Hepatocyte (in vitro differentiated cells): ENCODE measurements at regions not wholly inside any gene's neighbourhood (a gene's known extent, or its start where the extent isn't known, plus 50 kb on each side); places are given as distances from the start of the nearest gene placed in this dataset.
"Not testable (repeated sequence)": the region's sequence is repeated elsewhere in the genome, so short reads cannot be mapped to it uniquely, and the experiment has no call there.

Experiments used
- DNase-seq: peaks from one replicate; pipeline ENCODE4 v3.0.0-alpha.2; 2016; ENCODE audit warnings: low spot score
- H2AFZ ChIP-seq: fragments of 200-600 bp; sonication (generic); 2 replicates; pipeline ENCODE4 v1.6.0; 2016; ENCODE audit warnings: antibody characterized with exemption, mild to moderate bottlenecking
- H3K27ac ChIP-seq: fragments of 200-600 bp; sonication (generic); 2 replicates; pipeline ENCODE4 v1.5.1; 2016; ENCODE audit warnings: mild to moderate bottlenecking
- H3K27me3 ChIP-seq: fragments of 200-600 bp; sonication (generic); 2 replicates; pipeline ENCODE4 v1.6.1; 2016
- H3K36me3 ChIP-seq: fragments of 200-600 bp; sonication (generic); replicated peaks from 2 replicates; pipeline ENCODE4 v1.5.1; 2016; ENCODE audit warnings: low read depth; ENCODE audit not compliant: insufficient read depth
- H3K4me1 ChIP-seq: fragments of 200-600 bp; sonication (generic); 2 replicates; pipeline ENCODE4 v1.5.1; 2016; ENCODE audit warnings: mild to moderate bottlenecking, moderate library complexity; ENCODE audit not compliant: insufficient read depth
- H3K4me2 ChIP-seq: fragments of 200-600 bp; sonication (generic); 2 replicates; pipeline ENCODE4 v1.6.0; 2016
- H3K4me3 ChIP-seq: fragments of 200-600 bp; sonication (generic); 2 replicates; pipeline ENCODE4 v1.5.1; 2016; ENCODE audit warnings: mild to moderate bottlenecking
- H3K79me2 ChIP-seq: fragments of 200-600 bp; sonication (generic); 2 replicates; pipeline ENCODE4 v1.6.0; 2017; ENCODE audit warnings: mild to moderate bottlenecking
- H3K9me2 ChIP-seq: fragments of 200-600 bp; sonication (generic); replicated peaks from 2 replicates; pipeline ENCODE4 v1.6.0; 2017; ENCODE audit warnings: mild to moderate bottlenecking; ENCODE audit not compliant: insufficient read depth
- H3K9me3 ChIP-seq: fragments of 200-600 bp; sonication (generic); 2 replicates; pipeline ENCODE4 v1.5.1; 2016; ENCODE audit warnings: low read depth, mild to moderate bottlenecking
- H4K20me1 ChIP-seq: fragments of 200-600 bp; sonication (generic); 2 replicates; pipeline ENCODE4 v1.6.0; 2016; ENCODE audit warnings: mild to moderate bottlenecking; ENCODE audit not compliant: insufficient read depth, poor library complexity, severe bottlenecking
- EZH2 ChIP-seq: fragments of 200-600 bp; sonication (generic); IDR thresholded peaks from 2 replicates; pipeline ENCODE4 v1.6.1; 2016; ENCODE audit warnings: antibody characterized with exemption, mild to moderate bottlenecking, borderline replicate concordance
- EZH2phosphoT487 ChIP-seq: fragments of 200-600 bp; sonication (generic); IDR thresholded peaks from one replicate; pipeline ENCODE4 v1.6.1; 2018; ENCODE audit warnings: antibody characterized with exemption, mild to moderate bottlenecking, low read depth, moderate library complexity; ENCODE audit not compliant: unreplicated experiment, severe bottlenecking
- whole genome bisulfite sequencing: methylation state at CpG from one replicate; pipeline ENCODE4 v1.1.6; 2016; ENCODE audit warnings: low lambda C conversion rate; ENCODE audit errors: missing lambda C conversion rate; 5-methylcytosine and 5-hydroxymethylcytosine counted together
- TF ChIP-seq, protein P1 (sequence below): fragments of 200-600 bp; sonication (generic); IDR thresholded peaks from 2 replicates; pipeline ENCODE4 v1.5.1; 2016; ENCODE audit warnings: antibody characterized with exemption, mild to moderate bottlenecking; ENCODE audit not compliant: poor library complexity

DNA sequence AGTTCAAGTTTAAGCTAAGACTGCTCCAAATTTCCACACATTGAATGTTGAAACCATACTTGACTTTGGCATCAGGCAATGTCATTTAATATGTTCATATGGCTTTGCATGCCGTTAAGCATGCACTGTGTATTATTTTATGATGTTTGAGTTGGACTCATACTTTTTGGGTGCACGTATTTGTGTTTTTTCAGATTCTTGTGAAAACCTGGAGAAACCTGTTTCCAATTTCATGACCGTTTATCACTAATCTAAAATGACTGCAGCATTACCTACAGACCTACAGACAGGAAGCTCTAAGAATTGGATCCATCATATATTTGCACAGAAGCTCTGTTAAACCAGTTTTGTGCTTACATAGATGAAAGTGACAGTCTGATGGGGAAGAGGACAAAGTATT, 1093.0 kb upstream of the INTU start:
- H3K4me2 ChIP-seq: no peak overlapping the region
- H3K9me2 ChIP-seq: no peaks in the 10 kb centered on the region
- H3K36me3 ChIP-seq: no peaks in the 10 kb centered on the region
- DNase-seq: no peak
- H4K20me1 ChIP-seq: no peaks in the 10 kb centered on the region
- TF ChIP-seq EZH2phosphoT487: no peak
- no peaks in the 10 kb centered on the region for H3K4me1 ChIP-seq
- H3K4me3 ChIP-seq: no peak overlapping the region
- H3K9me3 ChIP-seq: no peaks in the 10 kb centered on the region
- no peak overlapping the region for H2AFZ ChIP-seq
- WGBS: 56% methylated on average over 3 of the region's 3 CpGs
- no peak overlapping the region for H3K27ac ChIP-seq
- H3K79me2 ChIP-seq: no peaks in the 10 kb centered on the region
- no peaks in the 10 kb centered on the region for H3K27me3 ChIP-seq

DNA sequence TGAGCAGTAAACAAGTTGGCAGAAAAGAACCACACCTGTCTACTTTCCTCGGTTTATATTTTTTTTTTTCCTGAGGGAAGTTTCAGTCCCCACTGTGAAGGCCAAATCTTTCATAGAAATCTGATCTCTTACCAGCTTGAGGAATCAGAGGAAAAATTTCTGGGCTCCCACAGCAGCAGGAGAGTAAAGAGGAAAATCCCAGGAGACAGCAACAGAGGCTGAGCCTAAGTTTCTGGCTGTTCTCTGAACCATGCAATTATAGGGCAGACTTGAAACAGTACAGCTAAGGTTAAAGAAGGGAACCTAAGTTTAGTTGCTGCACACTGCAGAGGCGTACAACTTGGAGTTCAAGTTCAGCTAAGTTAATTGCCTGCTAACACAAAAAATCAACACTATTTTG, 1090.9 kb upstream of the INTU start:
- TF ChIP-seq, protein P1, sequence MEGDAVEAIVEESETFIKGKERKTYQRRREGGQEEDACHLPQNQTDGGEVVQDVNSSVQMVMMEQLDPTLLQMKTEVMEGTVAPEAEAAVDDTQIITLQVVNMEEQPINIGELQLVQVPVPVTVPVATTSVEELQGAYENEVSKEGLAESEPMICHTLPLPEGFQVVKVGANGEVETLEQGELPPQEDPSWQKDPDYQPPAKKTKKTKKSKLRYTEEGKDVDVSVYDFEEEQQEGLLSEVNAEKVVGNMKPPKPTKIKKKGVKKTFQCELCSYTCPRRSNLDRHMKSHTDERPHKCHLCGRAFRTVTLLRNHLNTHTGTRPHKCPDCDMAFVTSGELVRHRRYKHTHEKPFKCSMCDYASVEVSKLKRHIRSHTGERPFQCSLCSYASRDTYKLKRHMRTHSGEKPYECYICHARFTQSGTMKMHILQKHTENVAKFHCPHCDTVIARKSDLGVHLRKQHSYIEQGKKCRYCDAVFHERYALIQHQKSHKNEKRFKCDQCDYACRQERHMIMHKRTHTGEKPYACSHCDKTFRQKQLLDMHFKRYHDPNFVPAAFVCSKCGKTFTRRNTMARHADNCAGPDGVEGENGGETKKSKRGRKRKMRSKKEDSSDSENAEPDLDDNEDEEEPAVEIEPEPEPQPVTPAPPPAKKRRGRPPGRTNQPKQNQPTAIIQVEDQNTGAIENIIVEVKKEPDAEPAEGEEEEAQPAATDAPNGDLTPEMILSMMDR: no peak
- TF ChIP-seq EZH2 (no peak), EZH2phosphoT487 (no peak)
- Histone ChIP-seq H4K20me1 (no peaks in the 10 kb centered on the region), H3K79me2 (no peaks in the 10 kb centered on the region), H2AFZ (no peak overlapping the region), H3K27me3 (no peaks in the 10 kb centered on the region), H3K4me3 (no peak overlapping the region), H3K36me3 (no peaks in the 10 kb centered on the region), H3K9me2 (no peaks in the 10 kb centered on the region), H3K4me2 (no peak overlapping the region), H3K9me3 (no peaks in the 10 kb centered on the region), H3K27ac (no peak overlapping the region), H3K4me1 (no peaks in the 10 kb centered on the region)
- DNase-seq: no peak
- WGBS: 55% methylated on average over 2 of the region's 2 CpGs

DNA sequence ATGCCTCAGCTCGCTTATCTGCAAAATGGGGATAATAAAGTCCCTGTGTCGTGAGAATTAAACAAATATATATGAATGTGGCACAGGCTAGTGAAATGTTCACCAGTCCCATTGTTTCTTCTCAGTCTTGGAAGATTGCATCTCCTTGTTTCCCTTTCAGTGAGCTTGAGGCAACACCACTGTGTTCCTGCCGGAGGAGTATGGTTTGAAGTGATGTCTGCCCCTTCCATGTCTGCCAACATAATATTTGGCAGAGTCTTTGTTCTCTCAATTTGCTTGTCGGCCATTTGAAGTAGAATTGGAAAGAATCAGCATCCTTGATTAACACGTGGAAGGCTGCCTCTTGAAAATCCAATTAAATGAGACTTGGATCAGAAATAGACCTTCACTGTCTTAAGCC, 1088.5 kb upstream of the INTU start:
- H3K27me3 ChIP-seq: no peaks in the 10 kb centered on the region
- H2AFZ ChIP-seq: no peak overlapping the region
- no peak overlapping the region for H3K4me3 ChIP-seq
- no peaks in the 10 kb centered on the region for H3K4me1 ChIP-seq
- H3K27ac ChIP-seq: no peak overlapping the region
- TF ChIP-seq, protein P1: no peak
- no peak for TF ChIP-seq EZH2phosphoT487
- no peak for TF ChIP-seq EZH2
- no peak for DNase-seq
- no peaks in the 10 kb centered on the region for H3K36me3 ChIP-seq
- 82% methylated on average over 5 of the region's 5 CpGs for WGBS
- no peak overlapping the region for H3K4me2 ChIP-seq
- H4K20me1 ChIP-seq: no peaks in the 10 kb centered on the region
- H3K79me2 ChIP-seq: no peaks in the 10 kb centered on the region
- H3K9me3 ChIP-seq: no peaks in the 10 kb centered on the region
- no peaks in the 10 kb centered on the region for H3K9me2 ChIP-seq

GRCh38 chr4:126546197-126546596, 1086.6 kb upstream of the INTU start:
- H3K27me3 ChIP-seq, DNase-seq, H3K27ac ChIP-seq, H3K4me3 ChIP-seq, H3K79me2 ChIP-seq, H3K9me3 ChIP-seq, H3K36me3 ChIP-seq, H3K9me2 ChIP-seq, H4K20me1 ChIP-seq, H2AFZ ChIP-seq, H3K4me2 ChIP-seq, H3K4me1 ChIP-seq: not testable (repeated sequence)
- WGBS: 93% methylated on average over 10 of the region's 10 CpGs

- H2AFZ ChIP-seq: no peak overlapping the region
- DNase-seq: no peak
Observed at GRCh38 chr4:126547352-126547751, 1085.4 kb upstream of the INTU start.

More at GRCh38 chr4:126547352-126547751, 1085.4 kb upstream of the INTU start:
- Histone ChIP-seq H3K36me3 (no peaks in the 10 kb centered on the region), H3K27me3 (no peaks in the 10 kb centered on the region), H3K4me2 (no peak overlapping the region), H3K4me3 (no peak overlapping the region), H3K27ac (no peak overlapping the region), H4K20me1 (no peaks in the 10 kb centered on the region), H3K9me3 (no peaks in the 10 kb centered on the region), H3K4me1 (no peaks in the 10 kb centered on the region), H3K9me2 (no peaks in the 10 kb centered on the region), H3K79me2 (no peaks in the 10 kb centered on the region)
- no peak for TF ChIP-seq EZH2phosphoT487
- TF ChIP-seq EZH2: no peak
- TF ChIP-seq, protein P1: no peak
